AG08395 (cell line): ENCODE measurements at regions not wholly inside any gene's neighbourhood (a gene's known extent, or its start where the extent isn't known, plus 50 kb on each side); places are given as distances from the start of the nearest gene placed in this dataset.
"Not testable (repeated sequence)": the region's sequence is repeated elsewhere in the genome, so short reads cannot be mapped to it uniquely, and the experiment has no call there.

Experiments used
- DNase-seq: peaks from one replicate; pipeline ENCODE4 v3.0.0; 2012; ENCODE audit warnings: mixed read lengths, low spot score

DNA sequence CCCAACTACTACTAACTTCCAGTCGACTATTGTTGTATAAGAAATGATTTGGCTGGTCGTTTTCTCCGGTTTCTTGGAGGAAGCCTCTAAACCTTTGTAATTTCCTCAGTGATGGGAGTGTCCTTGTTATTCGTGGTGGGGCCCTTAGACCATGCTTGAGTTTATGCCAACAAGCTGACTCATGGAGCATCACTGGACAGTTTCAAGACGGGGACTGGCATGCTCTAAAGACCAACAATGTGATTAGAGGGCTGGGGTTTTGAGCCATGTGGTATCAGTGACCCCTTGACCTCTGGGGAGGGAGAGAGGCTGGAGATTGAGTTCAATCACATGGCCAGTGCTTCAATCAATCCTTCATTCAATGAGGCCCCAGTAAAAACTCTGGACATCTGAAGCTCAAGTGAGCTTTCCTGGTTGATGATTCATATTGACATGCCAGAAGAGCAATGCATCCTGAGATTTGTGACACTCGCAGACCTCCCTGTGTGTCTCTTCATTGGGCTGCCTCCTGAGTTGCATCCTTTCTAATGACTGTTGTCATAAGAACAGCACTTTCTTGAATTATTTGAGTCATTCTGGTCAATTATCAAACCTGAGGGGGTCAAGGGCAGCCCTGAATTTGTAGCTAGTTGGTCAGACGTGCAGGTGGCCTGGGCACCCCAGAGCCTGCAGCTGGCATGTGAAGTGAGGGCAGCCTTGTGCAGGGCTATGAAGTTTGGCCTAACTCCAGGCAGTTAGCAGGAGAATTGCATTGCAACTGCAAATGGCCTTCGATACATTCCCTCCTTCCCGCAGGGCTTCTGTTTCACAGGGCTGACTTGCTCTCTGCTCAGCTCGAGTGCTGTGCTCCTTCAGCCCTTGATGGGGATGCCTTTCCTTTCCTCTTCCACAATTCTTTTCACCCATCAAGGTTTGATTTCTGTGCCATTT lies 246.5 kb downstream of the FGF9 start:
- DNase-seq: peak; percentile 22

DNA sequence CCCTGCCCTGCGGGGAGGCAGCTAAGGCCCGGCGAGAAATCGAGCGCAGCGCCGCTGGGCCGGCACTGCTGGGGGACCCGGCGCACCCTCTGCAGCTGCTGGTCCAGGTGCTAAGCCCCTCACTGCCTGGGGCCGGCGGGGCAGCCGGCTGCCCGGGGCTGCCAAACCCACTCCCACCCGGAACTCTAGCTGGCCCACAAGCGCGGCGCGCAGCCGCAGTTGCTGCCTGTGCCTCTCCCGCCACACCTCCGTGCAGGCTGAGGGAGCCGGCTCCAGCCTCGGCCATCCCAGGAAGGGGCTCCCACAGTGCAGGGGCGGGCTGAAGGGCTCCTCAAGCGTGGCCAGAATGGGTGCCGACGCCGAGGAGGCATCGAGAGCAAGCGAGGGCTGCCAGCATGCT lies 249.9 kb downstream of the FGF9 start:
- DNase-seq: not testable (repeated sequence)

DNA sequence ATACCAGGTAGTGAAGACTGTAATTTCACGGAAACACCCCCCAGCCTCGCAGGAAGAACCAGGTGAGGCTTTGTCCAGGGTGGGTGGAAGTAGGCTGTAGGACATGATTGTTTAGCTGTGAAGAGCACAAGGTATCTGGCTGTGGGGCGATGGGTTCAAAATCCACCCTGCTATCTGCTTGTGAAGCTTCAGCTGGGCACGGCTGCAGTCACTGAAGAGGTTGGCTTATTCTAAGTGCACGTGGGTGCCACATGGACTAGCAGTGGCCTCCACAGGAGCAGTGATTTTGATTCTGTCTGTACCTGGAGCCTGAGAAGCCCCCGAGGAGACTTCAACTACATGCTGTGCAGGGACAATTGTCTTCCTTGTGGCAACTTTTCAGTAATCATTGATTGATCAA lies 254.1 kb downstream of the FGF9 start:
- no peak for DNase-seq

DNA sequence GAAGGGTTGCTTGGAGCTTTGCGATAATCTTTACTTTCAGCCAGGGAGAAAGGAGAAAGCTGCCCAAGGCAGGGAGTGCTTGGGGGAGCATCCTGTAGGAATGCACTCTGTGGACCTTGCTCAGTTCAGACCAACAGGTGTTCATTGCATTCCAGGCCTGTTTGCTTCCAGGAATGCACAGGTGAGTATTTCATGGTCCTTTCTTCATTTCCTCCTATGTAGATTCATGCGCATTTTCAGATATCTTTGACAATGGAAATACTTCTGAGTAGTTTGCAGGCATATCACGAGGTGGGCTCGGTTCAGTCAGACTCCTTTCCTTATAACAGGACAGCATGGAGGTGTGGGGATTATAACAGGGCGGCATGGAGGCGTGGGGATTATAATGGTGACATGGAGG lies 254.8 kb downstream of the FGF9 start:
- DNase-seq: no peak

DNA sequence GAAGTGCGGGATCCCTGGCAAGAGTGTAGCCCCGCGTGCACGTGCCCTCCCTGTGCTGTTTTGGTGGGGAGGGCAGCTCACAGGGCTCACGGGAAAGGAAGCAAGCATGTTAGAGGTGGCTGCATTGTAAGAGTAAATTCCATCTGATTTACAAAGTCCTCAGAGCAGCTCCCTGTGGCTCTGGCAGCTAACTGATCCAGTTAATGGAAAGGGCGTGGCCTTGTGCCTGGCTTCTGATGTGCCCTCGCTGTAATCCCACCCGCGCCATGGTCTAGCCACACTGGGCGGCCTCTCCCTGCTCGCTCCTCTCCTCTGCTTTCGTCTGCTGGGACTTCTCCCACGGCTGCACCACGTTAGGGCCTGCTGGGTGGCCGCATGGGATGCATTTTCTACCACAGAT lies 258.5 kb downstream of the FGF9 start:
- no peak for DNase-seq

DNA sequence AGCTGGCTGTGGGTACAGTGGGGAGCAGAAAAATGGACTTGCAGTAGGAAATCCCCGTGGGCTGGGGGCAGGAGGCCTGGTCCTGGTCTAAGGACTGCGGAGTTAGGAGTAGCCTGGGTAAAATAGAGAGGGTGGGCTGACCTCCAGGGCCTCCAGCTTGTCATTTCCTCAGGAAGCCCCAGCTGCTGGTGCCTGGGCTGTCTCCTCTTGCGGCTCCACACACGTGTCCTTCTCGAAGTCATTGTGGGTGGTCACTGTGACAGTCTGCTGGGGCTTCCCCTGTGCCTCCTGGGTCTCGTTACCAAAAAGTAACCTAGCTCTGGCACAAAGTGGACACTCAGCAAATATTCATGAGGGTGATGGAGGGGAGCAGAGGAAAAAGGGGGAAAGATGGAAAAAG lies 259.7 kb downstream of the FGF9 start:
- DNase-seq: no peak

DNA sequence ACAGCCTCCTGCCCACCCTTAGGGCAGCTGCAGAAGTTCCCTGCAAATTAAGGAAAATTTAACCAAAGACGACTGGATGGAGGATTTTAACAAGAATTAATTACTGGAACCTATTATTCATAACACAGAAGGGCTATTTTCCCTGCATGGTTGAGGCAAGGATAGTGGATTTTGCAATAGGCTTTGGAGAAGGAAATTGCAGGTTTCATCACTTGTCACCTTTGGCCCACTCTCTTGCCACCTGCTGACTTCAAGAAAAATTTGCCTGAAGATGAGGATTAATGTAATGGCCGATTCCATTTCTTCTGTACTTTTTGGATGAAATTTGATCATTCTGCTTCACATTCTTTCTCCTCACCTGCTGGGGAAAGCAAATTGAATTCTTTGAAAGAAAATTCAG lies 261.7 kb downstream of the FGF9 start:
- DNase-seq: no peak

DNA sequence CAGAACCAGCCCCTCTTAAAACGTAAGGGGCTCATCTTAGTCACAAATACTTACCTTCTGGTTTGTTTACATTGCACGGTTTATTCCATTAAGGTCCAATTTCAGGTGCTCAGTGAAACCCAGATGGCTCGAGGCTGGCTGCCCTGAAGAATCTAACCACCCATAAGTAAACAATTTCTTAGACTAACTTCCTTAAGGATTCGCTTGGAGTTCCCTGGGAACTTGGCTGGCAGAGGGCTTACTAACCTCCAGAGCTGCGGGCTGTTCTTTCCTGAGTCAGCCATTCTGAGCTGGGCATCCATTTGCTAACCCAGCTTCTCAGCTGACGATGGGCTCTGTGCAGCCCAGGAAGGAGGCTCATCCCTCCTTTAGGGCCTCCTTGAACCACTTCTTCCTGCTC lies 262.1 kb downstream of the FGF9 start:
- DNase-seq: no peak

DNA sequence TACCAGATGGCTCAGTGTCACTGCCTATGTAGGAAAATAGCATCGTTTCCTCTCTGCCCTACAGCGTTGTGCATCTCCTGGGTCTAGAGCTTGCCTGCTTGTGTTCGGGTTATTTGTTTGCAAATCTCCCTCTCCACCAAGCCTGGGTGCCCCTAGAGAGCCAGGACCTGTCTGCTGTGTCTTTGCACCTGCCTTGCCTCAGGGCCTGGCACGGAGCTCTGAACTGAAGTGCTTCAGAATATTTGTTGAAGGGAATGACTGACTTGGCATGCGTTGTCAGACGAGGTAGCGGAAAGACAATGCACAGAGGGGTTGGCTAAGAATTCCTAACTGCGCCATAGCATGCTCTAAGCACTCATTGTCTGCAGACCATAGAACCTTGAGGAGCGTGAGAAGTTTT lies 263.4 kb downstream of the FGF9 start:
- DNase-seq: no peak

DNA sequence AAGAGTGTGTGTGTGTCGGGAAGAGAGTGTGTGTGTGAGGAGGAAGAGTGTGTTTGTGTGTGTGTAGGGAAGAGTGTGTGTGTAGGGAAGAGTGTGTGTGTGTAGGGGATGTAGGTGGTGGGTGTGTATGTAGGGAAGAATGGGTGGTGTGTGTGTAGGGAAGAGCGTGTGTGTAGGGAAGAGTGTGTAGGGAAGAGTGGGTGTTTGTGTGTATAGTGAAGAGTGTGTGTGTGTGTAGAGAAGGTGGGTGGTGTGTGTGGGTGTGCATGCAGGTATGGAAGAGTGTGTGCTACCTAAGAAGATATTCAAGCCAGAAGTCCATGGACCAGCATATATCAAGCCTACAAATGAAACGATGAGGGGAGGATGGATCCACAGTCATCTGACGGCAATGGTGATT lies 265.8 kb downstream of the FGF9 start:
- DNase-seq: no peak

DNA sequence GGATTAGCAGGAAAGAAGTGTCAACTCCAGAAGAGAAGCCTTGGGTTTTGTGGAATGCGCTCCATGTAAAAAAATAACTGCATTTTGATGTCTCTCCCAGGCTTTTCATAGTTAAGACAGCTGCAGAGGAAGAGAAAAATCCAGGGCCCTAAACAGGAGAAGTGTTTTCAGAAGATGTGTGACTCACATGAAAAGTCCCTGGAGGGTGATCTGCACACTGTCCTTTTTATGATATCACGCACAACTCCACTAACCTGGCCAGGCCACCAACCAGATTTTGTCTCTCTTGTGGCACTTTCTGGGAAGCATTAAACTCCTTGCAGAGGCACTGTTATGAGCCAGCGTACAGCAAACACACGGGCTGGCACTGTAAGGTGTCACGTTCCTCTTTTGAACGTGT lies 267.3 kb downstream of the FGF9 start:
- DNase-seq: peak; percentile 18

DNA sequence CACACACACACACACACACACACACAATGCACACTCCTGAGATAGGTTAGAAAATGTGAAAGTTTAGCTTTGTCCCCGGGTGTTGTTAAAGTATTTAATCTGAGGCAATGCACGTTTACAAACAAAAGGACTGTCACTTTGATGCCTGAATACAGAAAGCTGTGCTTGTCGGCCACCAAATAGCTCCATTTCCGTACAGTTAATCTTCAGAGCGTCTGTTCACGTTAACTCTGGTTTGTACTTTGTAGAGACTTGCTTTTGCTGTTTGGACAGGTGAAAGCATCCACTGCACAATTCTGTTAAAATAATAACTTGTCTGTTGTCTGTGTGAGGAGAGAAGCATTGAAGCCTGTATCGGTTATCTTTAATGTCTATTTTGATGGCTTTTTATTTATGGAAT lies 267.8 kb downstream of the FGF9 start:
- DNase-seq: no peak

DNA sequence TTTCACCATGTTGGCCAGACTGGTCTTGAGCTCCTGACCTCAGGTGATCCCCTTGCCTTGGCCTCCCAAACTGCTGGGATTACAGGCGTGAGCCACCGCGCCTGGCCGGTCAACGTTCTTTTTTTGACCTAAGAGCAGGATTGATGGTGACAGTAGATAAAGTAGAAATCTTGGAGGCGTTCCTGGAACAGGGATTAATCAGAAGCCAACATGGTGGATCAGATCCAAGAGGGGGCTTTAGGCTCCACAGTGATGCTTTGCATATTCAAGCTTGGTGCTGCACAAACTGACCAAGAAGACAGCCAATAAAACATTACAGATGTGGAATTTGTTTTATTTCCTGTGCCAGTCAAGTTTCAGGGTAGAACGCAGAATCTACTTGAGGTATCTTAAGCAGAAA lies 271.2 kb downstream of the FGF9 start:
- DNase-seq: no peak

DNA sequence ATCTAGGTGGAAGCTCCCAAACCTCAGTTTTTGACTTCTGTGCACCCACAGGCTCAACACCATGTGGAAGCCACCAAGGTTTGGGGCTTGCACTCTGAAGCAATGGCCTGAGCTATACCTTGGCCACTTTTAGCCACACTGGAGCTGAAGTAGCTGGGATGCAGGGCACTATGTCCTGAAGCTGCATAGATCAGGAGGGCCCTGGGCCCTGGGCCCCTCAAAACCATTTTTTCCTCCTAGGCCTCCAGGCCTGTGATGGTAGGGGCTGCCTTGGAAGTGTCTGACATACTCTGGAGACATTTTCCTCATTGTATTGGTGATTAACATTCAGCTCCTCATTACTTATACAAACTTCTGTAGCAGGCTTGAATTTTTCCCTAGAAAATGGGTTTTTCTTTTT lies 273.7 kb downstream of the FGF9 start:
- no peak for DNase-seq

DNA sequence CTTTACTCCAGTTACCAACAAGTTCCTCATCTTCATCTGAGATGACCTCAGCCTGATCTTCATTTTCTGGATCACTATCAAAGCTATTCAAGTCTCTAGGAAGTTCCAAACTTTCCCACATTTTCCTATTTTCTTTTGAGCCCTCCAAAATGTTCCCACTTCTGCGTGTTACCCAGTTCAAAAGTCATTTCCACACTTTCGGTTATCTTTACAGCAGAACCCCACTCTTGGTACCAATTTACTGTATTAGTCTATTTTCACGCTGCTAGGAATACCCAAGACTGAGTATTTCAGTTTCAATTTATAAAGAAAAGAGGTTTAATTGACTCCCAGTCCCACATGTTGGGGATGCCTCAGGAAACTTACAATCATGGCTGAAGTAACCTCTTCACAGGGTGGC lies 274.3 kb downstream of the FGF9 start:
- DNase-seq: no peak

DNA sequence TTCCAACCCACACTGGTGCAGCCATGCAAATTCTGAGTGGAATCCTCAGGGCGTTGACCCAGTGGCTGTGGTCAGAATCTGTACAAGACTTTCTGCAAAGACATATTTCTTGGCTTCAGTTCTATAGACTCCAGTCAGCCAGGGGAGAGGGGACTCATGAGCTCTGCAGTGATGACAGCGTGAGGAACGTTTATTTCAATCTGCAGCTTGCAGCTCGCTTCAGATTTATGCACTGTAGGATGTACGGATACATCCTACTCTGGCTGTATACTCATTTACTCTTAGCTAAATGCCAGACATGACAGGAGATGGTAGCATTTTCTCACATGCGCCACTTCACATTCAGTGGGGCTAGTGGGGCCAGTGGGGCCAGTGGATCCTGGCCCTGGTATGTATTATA lies 276.1 kb downstream of the FGF9 start:
- DNase-seq: no peak

DNA sequence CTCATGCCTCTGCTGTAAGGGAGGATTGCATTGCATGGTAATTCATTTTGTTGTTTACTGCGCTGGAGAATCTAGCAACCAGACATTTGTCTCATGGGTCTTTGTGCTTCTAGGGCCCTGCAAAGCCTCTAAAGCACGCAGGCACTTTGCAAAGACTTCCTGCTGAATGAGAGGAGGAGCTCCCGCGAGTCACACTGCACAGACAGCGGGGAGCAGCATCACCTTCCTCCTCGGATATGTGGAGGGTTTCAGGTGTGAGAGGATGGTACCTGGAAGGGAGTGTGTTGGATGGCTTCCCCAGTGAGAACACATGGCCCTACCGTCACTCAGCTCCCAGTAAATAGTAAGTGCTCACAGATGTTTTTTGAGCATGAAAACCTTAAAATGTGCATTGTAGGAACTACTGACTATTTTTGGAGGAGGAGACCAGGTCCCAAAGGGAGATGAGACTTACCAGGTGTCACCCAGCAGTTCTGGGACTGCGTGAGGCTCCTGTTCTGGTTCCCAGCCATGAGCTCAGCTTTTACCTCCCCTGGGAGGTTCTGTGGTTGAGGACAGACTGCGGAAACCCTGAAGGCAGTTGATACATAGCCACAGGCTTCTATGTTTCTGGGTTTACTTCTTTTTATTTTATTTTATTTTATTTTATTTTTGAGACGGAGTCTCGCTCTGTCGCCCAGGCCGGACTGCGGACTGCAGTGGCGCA lies 278.0 kb downstream of the FGF9 start:
- no peak for DNase-seq

DNA sequence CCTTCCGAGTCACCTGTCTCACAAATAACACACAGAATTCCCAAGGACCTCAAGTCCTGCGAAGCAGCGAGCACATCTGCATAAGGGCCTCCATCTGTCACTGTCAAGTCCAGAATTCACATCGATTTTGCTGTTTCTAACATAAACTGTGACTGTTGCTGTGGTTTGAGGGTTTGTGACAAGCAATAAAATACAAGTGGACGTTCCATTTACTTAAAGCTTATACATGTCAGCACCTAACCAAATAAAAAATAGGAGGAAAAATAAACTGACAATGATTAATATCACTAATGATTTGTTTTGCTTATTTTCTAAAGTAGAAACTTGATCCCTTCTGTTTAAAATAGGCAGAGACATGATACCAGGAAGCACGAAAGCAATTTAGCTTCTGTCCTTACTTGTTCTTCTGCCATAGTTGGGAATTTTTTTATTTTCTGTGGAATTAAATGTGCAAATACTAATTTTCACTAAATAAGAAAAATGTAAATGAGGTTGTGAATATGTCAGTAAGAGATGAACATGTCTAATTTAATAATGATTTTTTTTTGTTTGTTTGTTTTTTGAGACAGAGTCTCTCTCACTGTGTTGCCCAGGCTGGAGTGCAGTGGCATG lies 279.1 kb downstream of the FGF9 start:
- DNase-seq: no peak

DNA sequence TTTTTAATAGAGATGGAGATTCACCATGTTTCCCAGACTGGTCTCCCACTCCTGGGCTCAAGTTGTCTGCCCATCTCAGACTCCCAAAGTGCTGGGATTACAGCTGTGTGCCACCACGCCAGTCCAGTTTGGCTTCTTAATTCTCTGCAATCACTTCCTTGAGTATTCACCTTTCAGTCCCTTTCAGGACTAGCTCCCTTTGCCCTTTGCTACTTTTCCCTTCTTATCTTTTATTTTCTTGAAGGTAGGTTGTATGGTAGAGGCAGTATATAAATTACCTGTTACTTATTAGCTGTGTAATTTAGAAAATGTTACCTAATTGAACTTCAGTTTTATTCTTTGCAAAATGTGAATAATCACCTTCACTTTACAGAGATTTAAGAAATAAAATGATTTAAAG lies 285.8 kb downstream of the FGF9 start:
- DNase-seq: no peak

DNA sequence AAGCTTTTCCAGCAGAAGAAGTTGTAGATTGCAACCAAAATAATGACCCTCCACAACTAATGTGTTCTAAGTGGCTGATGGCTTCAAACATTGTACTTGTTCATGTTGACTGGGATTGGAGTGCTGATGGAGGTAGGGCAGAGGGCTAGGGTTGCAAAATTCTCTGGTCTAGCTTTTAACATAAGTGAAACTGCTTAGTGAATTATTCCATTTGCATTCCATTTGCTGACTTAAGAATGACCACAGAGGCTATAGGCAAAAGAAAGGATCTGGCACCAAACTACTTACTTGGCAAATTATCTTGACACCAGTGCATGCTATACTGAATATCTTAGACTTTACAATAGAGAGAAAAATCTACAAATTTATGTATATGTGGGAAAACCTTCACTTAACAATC lies 287.0 kb downstream of the FGF9 start:
- peak; percentile 47 for DNase-seq

DNA sequence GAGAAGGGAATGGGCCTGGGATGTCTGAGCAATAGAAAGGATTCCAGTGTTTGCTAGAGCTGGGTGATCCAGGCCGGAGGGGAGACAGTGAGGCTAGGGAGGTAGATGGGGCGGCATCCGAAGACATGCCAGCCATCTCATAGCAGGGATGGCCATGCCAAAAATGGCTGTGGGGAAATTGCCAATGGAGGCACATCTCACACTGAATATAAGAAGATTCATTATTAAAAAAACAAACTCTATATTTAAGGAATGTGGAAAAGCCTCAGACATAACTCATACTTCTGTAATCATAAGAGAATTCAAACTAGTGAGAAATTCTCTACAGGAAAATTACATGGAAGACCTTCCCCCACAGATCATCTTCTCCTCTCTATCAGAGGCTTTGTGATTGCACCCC lies 289.2 kb downstream of the FGF9 start:
- DNase-seq: no peak

DNA sequence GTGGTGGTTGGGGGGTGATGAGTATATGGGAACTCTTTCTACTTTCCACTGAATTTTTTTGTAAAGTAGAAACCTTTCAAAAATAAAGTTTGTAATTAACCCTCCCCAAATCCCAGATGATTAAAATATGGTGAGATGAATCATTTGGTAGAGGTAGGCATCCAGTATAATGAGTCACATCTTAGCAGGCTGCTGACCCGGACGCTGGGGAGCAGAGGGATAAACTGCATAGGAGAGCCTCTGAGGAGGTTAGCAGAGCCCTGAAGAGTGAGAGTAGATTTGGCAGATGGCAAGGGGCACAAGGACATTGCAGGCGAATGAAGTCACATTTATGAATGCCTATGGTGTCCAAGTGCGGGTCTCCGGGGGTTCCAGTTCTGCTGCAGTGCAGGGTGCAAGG lies 293.8 kb downstream of the FGF9 start:
- no peak for DNase-seq

DNA sequence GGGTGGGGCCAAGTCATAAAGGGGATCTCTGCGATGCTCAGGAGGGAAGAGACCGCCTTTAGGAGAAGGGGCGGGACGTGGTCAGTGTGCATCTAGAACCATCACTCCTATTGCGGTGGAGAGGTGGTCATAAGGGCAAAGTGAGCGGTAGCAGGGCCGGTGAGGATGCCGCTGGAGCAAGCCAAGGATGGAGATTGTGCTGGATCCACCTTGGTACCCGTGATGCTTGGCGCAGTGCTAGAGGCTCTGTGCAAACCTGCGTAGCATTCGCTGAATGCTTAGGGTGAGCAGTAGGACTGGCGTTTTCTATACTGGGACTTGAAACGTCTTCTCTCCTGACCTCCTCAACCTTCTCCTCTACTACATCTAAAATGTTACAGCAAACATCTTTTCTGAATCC lies 294.2 kb downstream of the FGF9 start:
- DNase-seq: no peak
